K562 (cell line): ENCODE measurements at regions not wholly inside any gene's neighbourhood (a gene's known extent, or its start where the extent isn't known, plus 50 kb on each side); places are given as distances from the start of the nearest gene placed in this dataset.

Experiments used
- ATAC-seq: fragments of 200-7000 bp; cut with Tn5 transposase; 3 replicates; pipeline ENCODE4 v1.9.1; 2020; ENCODE audit warnings: moderate library complexity
- BruUV-seq: library from RNA; stranded (reverse); fragments of 400-500 nt; replicated peaks from 2 replicates; lab custom pipeline; 2021; lab: Mats Ljungman, UMichigan
- CTCF ChIA-PET: fragments of 300-600 bp; formaldehyde crosslinking; extraction: SDS; loops from one replicate; lab custom pipeline; 2021; ENCODE audit warnings: low intra/inter-chr PET ratio; lab: Yijun Ruan, JAX
- POLR2A ChIA-PET: fragments of 300-600, 350-650 bp; sonication (Branson Sonifier 250); formaldehyde crosslinking; extraction: SDS; loops from one replicate; lab custom pipeline; 2021; ENCODE audit warnings: antibody characterized with exemption, inconsistent platforms; lab: Yijun Ruan, JAX
- DNase-seq, 4 experiments: peaks; one replicate each; pipeline versions ENCODE4 v3.0.0 to v3.0.0-alpha.2; 2011 to 2018; ENCODE audit warnings: low spot score in 3 of 4, mixed read lengths in 3 of 4; ENCODE audit errors: extremely low read depth in 1 of 4
- FAIRE-seq: peaks from 2 replicates; lab custom pipeline; 2011; peaks lifted over from hg19 to GRCh38; lab: Jason Lieb, UNC
- H2AFZ ChIP-seq: 2 replicates; pipeline ENCODE4 v1.6.0; 2011; ENCODE audit warnings: low read depth, low read length, control low read depth, inconsistent platforms
- H3K27ac ChIP-seq: fragments of 200-600 bp; 3 replicates; pipeline ENCODE4 v1.8.0; 2011; ENCODE audit warnings: low read depth, mild to moderate bottlenecking, control low read depth, inconsistent platforms, low read length, moderate library complexity, mixed read lengths; ENCODE audit errors: extremely low read depth
- H3K27me3 ChIP-seq, 2 experiments: fragments of 300-600 bp in 1 of 2; 2 replicates in 1 of 2; 3 replicates in 1 of 2; pipeline versions ENCODE4 v1.6.0 to v1.8.0; 2011; ENCODE audit warnings: inconsistent platforms in 2 of 2, low read length in 2 of 2, mild to moderate bottlenecking in 1 of 2, mixed read lengths in 1 of 2, moderate library complexity in 1 of 2; ENCODE audit not compliant: control insufficient read depth in 2 of 2, insufficient read depth in 2 of 2
- H3K36me3 ChIP-seq: fragments of 300-600 bp; 3 replicates; pipeline ENCODE4 v1.8.0; 2011; ENCODE audit warnings: mild to moderate bottlenecking, low read length, inconsistent platforms; ENCODE audit not compliant: control insufficient read depth, insufficient read depth
- H3K4me1 ChIP-seq, 2 experiments: fragments of 200-600 bp in 1 of 2; replicated peaks in 1 of 2; 2 replicates in 1 of 2; 3 replicates in 1 of 2; pipeline versions ENCODE4 v1.5.1 to v1.8.0; 2011; ENCODE audit warnings: inconsistent platforms in 2 of 2, low read length in 2 of 2, mild to moderate bottlenecking in 1 of 2, mixed read lengths in 1 of 2, moderate library complexity in 1 of 2; ENCODE audit not compliant: control insufficient read depth in 2 of 2, insufficient read depth in 2 of 2
- H3K4me2 ChIP-seq: 2 replicates; pipeline ENCODE4 v1.6.1; 2011; ENCODE audit warnings: low read length, control low read depth, inconsistent platforms, mixed read lengths; ENCODE audit not compliant: insufficient read depth
- H3K4me3 ChIP-seq: fragments of 200-600 bp; sonication (generic), shearing (Covaris generic); 2 replicates; pipeline ENCODE4 v1.5.1; 2016; ENCODE audit warnings: control low read depth, inconsistent platforms
- H3K79me2 ChIP-seq: fragments of 200-600 bp; 3 replicates; pipeline ENCODE4 v1.8.0; 2011; ENCODE audit warnings: low read length, inconsistent platforms; ENCODE audit not compliant: control insufficient read depth, insufficient read depth
- H3K9ac ChIP-seq, 2 experiments: 2 replicates each; pipeline versions ENCODE4 v1.6.0 to v1.6.1; 2011; ENCODE audit warnings: low read depth in 2 of 2, low read length in 2 of 2, control low read depth in 1 of 2, inconsistent platforms in 1 of 2, mild to moderate bottlenecking in 1 of 2, mixed read lengths in 1 of 2; ENCODE audit not compliant: insufficient read depth in 1 of 2
- H3K9me1 ChIP-seq: one replicate; pipeline ENCODE4 v1.6.0; 2011; ENCODE audit warnings: inconsistent platforms, mild to moderate bottlenecking, low read length, moderate library complexity; ENCODE audit not compliant: control insufficient read depth, insufficient read depth
- H3K9me3 ChIP-seq: replicated peaks from 2 replicates; pipeline ENCODE4 v1.5.1; 2011; ENCODE audit warnings: low read depth, low read length, inconsistent platforms; ENCODE audit not compliant: control insufficient read depth, insufficient read depth
- H4K20me1 ChIP-seq: replicated peaks from 2 replicates; pipeline ENCODE4 v1.6.1; 2011; ENCODE audit warnings: low read length, inconsistent platforms, mixed read lengths; ENCODE audit not compliant: control insufficient read depth, insufficient read depth
- BRF1 ChIP-seq: IDR thresholded peaks from 3 replicates; pipeline ENCODE4 v1.6.1; 2011; ENCODE audit warnings: borderline replicate concordance, mild to moderate bottlenecking; ENCODE audit not compliant: insufficient read length; ENCODE audit errors: extremely low read depth
- CAMTA2 ChIP-seq: fragments of 250-450 bp; sonication (Bioruptor Pico); conservative IDR thresholded peaks from 2 replicates; pipeline ENCODE4 v1.5.1; 2022
- CBX1 ChIP-seq: sonication (generic); IDR thresholded peaks from 2 replicates; pipeline ENCODE4 v1.6.1; 2016; ENCODE audit warnings: antibody characterized with exemption, low read depth, mild to moderate bottlenecking
- CCNT2 ChIP-seq: IDR thresholded peaks from 2 replicates; pipeline ENCODE4 v1.6.1; 2011; ENCODE audit warnings: borderline replicate concordance, low read depth, mild to moderate bottlenecking, moderate library complexity, mixed read lengths, low read length; ENCODE audit not compliant: insufficient read length; ENCODE audit errors: extremely low read depth
- HEY1 ChIP-seq: fragments of 250-450 bp; sonication (Bioruptor Pico); IDR thresholded peaks from 2 replicates; pipeline ENCODE4 v1.5.0; 2020; ENCODE audit warnings: mild to moderate bottlenecking, moderate library complexity, borderline replicate concordance
- HNRNPL ChIP-seq: fragments of 200-400 bp; formaldehyde crosslinking; IDR thresholded peaks from 2 replicates; pipeline ENCODE4 v1.6.1; 2017; ENCODE audit warnings: low read depth, mild to moderate bottlenecking, low read length
- KAT2B ChIP-seq: IDR thresholded peaks from one replicate; pipeline ENCODE4 v1.6.1; 2012; ENCODE audit warnings: low read depth, mild to moderate bottlenecking, control low read depth, inconsistent platforms, low read length, moderate library complexity
- MTA1 ChIP-seq: fragments of 450-650 bp; IDR thresholded peaks from 2 replicates; pipeline ENCODE4 v1.6.1; 2017; ENCODE audit warnings: borderline replicate concordance
- NFE2 ChIP-seq: IDR thresholded peaks from 2 replicates; pipeline ENCODE4 v1.6.1; 2014; ENCODE audit warnings: antibody characterized with exemption, low read depth
- NKRF ChIP-seq: fragments of 450-650 bp; IDR thresholded peaks from 2 replicates; pipeline ENCODE4 v1.6.1; 2016; ENCODE audit warnings: borderline replicate concordance
- POLR2H ChIP-seq: IDR thresholded peaks from 2 replicates; pipeline ENCODE4 v1.6.1; 2016; ENCODE audit warnings: missing genetic modification characterization, low read depth, mild to moderate bottlenecking, control low read depth, missing compliant biosample characterization, moderate library complexity
- STAT5B ChIP-seq: fragments of 250-450 bp; sonication (Bioruptor Pico); IDR thresholded peaks from 2 replicates; pipeline ENCODE4 v1.8.0; 2021; ENCODE audit warnings: mild to moderate bottlenecking, inconsistent platforms
- ZNF140 ChIP-seq: fragments of 250-450 bp; sonication (Bioruptor Pico); IDR thresholded peaks from 2 replicates; pipeline ENCODE4 v1.8.0; 2021; ENCODE audit warnings: moderate library complexity, mild to moderate bottlenecking, inconsistent platforms
- ZNF263 ChIP-seq: sonication (generic); formaldehyde crosslinking; IDR thresholded peaks from 2 replicates; pipeline ENCODE4 v1.8.0; 2022; ENCODE audit warnings: mild to moderate bottlenecking, missing genetic modification reagents, borderline replicate concordance
- ZNF766 ChIP-seq: fragments of 200-800 bp; sonication (Bioruptor generic); conservative IDR thresholded peaks from 2 replicates; pipeline ENCODE4 v1.6.1; 2016; ENCODE audit warnings: missing genetic modification characterization, missing compliant biosample characterization
- WGBS: fragments of 100-300 bp; shearing (Covaris generic); methylation state at CpG from one replicate; pipeline ENCODE4 v1.1.6; 2016; ENCODE audit warnings: low coverage, mixed read lengths; ENCODE audit not compliant: insufficient coverage; ENCODE audit errors: missing lambda C conversion rate; 5-methylcytosine and 5-hydroxymethylcytosine counted together
- in situ Hi-C: fragments of 300-500 bp; cut with MboI; formaldehyde crosslinking; loops from 4 replicates; pipeline ENCODE4 v1.15.0; 2018; ENCODE audit warnings: inconsistent platforms, mixed read lengths
- intact Hi-C: fragments of 100-400 bp; cut with micrococcal nuclease; formaldehyde crosslinking; loops from 2 replicates; pipeline ENCODE4 v1.14.2; 2022
- TF ChIP-seq, protein P1 (sequence below): sonication (generic); formaldehyde crosslinking; IDR thresholded peaks from 2 replicates; pipeline ENCODE4 v1.8.0; 2022; ENCODE audit warnings: mild to moderate bottlenecking, missing genetic modification reagents

GRCh38 chr12:78269620-78270019, 438.9 kb downstream of the NAV3 start:
- Histone ChIP-seq H3K27ac (no peak overlapping the region), H4K20me1 (no peaks in the 10 kb centered on the region), H3K27me3 (no peaks in the 10 kb centered on the region), H3K4me3 (no peak overlapping the region), H3K79me2 (no peaks in the 10 kb centered on the region), H3K36me3 (no peaks in the 10 kb centered on the region), H3K9ac (no peak overlapping the region), H3K9me3 (no peaks in the 10 kb centered on the region; the same call in 1 of the 2 replicates), H3K9me1 (no peaks in the 10 kb centered on the region), H3K4me1 (no peaks in the 10 kb centered on the region), H2AFZ (no peak overlapping the region), H3K4me2 (no peak overlapping the region)
- no TSS peak for BruUV-seq
- WGBS, result 0% methylated on average over 1 of the region's 1 CpG
- ChIA-PET POLR2A (no interaction called here), CTCF (no interaction called here)
- intact Hi-C loops, result no loop called here
- TF ChIP-seq MTA1, result no peak
- TF ChIP-seq ZNF263 (CRISPR knock-in tag), result no peak
- TF ChIP-seq POLR2H, result no peak
- TF ChIP-seq BRF1, result no peak
- no peak for TF ChIP-seq HNRNPL
- TF ChIP-seq NKRF, result no peak
- TF ChIP-seq HEY1, result no peak
- TF ChIP-seq ZNF140 (CRISPR knock-in tag), result no peak
- TF ChIP-seq, protein P1, sequence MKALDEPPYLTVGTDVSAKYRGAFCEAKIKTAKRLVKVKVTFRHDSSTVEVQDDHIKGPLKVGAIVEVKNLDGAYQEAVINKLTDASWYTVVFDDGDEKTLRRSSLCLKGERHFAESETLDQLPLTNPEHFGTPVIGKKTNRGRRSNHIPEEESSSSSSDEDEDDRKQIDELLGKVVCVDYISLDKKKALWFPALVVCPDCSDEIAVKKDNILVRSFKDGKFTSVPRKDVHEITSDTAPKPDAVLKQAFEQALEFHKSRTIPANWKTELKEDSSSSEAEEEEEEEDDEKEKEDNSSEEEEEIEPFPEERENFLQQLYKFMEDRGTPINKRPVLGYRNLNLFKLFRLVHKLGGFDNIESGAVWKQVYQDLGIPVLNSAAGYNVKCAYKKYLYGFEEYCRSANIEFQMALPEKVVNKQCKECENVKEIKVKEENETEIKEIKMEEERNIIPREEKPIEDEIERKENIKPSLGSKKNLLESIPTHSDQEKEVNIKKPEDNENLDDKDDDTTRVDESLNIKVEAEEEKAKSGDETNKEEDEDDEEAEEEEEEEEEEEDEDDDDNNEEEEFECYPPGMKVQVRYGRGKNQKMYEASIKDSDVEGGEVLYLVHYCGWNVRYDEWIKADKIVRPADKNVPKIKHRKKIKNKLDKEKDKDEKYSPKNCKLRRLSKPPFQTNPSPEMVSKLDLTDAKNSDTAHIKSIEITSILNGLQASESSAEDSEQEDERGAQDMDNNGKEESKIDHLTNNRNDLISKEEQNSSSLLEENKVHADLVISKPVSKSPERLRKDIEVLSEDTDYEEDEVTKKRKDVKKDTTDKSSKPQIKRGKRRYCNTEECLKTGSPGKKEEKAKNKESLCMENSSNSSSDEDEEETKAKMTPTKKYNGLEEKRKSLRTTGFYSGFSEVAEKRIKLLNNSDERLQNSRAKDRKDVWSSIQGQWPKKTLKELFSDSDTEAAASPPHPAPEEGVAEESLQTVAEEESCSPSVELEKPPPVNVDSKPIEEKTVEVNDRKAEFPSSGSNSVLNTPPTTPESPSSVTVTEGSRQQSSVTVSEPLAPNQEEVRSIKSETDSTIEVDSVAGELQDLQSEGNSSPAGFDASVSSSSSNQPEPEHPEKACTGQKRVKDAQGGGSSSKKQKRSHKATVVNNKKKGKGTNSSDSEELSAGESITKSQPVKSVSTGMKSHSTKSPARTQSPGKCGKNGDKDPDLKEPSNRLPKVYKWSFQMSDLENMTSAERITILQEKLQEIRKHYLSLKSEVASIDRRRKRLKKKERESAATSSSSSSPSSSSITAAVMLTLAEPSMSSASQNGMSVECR (CRISPR knock-in tag), result no peak
- no peak for TF ChIP-seq CAMTA2
- TF ChIP-seq ZNF766 (CRISPR knock-in tag), result no peak
- TF ChIP-seq KAT2B, result no peak
- no peak for TF ChIP-seq CCNT2
- no peak for TF ChIP-seq STAT5B (CRISPR knock-in tag)
- TF ChIP-seq NFE2, result no peak
- no peak for TF ChIP-seq CBX1
- FAIRE-seq, result no peak
- no peak for ATAC-seq
- no peak for DNase-seq
- in situ Hi-C loops, result no loop called here
